HG02870 (cell line): ENCODE measurements at regions not wholly inside any gene's neighbourhood (a gene's known extent, or its start where the extent isn't known, plus 50 kb on each side); places are given as distances from the start of the nearest gene placed in this dataset.
"Not testable (repeated sequence)": the region's sequence is repeated elsewhere in the genome, so short reads cannot be mapped to it uniquely, and the experiment has no call there.

Source experiments
- ATAC-seq: cut with Tn5 transposase; IDR thresholded peaks from one replicate; pipeline ENCODE4 v1.9.1; 2021; ENCODE audit warnings: mild to moderate bottlenecking, moderate library complexity; ENCODE audit not compliant: unreplicated experiment

DNA sequence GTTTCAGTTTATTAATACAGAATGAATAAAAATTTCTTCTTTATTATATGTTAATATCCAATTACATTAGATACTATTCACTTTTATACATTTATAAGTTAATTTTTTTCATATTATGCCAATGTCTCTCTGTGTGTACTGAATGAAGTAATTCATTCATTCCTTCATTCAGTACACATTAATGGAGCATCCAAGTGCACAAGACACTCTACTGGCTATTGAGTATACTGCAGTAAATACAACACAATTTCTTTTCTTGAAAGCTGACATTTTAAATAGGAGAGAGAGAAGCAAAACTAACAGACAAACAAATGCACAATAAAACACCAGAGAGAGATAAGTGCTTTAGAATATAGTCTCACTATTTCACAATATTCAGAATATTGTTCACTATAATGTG is 1038.3 kb upstream of the SPRY2 start:
- no peak for ATAC-seq

DNA sequence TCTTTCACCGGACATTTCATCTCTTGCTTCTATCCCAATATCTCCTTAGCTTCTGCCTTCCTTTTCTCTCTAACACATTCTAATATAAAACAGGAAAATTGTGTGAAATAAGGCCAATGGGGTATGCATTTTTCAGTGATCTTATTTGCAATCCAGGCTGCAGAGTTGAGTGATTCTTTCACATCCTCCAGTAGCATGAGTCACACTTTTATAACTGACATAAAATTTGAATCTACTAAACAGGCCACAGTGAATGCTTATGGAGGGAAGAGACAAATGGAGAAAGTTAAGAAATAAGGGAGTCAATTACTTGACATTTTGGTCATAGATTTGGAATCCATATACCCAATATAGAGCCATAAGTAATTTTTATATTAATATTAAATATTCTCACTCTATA is 1037.0 kb upstream of the SPRY2 start:
- ATAC-seq: no peak

GRCh38 chr13:81375709-81376108 is 1034.8 kb upstream of the SPRY2 start:
- ATAC-seq: no peak

DNA sequence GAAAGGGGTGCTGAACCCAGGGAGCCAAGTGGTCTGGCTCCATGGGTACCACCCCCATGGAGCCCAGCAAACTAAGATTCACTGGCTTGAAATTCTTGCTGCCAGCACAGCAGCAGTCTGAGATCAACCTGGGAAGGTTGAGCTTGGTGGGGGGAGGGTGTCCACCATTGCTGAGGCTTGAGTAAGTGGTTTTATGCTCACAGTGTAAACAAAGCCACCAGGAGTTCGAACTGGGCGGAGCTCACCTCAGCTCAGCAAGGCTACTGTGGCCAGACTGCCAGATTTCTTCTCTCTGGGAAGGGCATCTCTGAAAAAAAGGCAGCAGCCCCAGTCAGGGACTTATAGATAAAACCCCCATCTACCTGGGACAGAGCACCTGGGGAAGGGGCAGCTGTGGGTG is 1021.8 kb upstream of the SPRY2 start:
- not testable (repeated sequence) for ATAC-seq

DNA sequence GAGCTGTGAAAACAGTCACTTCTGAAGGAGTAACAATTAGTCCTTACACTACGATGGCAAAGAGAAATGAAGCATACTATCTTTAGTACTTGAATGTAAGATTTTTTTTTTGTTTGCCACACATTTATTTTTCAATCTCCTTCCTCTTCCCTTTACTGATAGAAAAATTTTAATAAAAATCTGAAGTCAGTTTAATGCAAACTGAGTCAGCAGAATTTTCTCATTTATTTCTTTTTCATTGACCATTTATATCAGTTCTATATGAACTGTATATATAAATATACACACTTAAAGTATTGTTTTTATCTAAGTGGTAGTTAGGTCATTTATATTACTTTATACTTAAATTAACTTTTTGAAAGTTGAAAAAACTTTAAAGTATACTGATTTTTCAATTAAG is 1009.1 kb upstream of the SPRY2 start:
- no peak for ATAC-seq

- not testable (repeated sequence) for ATAC-seq
Measured at GRCh38 chr13:81340118-81341069, 999.5 kb upstream of the SPRY2 start.

- ATAC-seq: not testable (repeated sequence)
Measured at GRCh38 chr13:81339666-81340065, 998.7 kb upstream of the SPRY2 start.

- no peak for ATAC-seq
Measured at GRCh38 chr13:81334481-81334880, 993.6 kb upstream of the SPRY2 start.

GRCh38 chr13:81326913-81327312 is 986.0 kb upstream of the SPRY2 start:
- ATAC-seq: no peak

DNA sequence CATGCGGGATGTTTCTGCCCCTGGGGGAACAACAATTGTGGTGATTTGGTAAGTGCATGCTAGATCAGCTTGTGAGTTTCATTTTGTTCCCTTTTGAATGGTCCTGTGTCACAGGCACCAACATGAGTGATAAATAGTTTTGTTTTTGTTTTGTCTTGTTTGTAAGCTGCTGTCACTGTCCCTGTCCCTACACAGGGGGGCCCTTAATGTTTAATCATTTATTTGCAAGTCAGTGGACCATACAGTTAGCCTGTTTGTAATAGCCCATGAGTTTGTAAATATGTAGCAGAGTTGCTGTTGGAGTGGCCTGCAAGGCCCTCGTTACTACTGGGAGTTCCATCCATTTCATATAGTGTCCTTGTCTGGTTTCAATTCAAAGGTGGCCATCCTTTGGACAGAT is 979.6 kb upstream of the SPRY2 start:
- ATAC-seq: no peak

DNA sequence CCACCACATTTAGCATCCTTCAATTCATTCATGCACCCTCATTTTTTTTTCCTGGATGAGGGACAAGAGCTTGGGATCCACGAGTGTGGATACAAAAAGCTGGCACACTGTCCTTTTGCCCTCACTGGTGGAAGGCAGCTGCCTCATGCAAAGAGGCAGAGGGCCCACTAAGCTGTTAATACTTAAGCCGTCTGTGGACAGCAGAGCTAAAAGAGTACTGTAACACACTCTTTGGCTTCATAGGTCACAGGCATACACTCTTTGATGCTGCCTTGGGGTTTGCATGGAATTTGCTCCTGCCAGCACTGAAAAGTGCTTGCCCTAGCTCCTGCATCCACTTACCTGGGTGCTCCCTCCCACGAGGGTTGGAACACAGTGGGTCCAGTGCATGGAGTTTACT is 978.4 kb upstream of the SPRY2 start:
- no peak for ATAC-seq

DNA sequence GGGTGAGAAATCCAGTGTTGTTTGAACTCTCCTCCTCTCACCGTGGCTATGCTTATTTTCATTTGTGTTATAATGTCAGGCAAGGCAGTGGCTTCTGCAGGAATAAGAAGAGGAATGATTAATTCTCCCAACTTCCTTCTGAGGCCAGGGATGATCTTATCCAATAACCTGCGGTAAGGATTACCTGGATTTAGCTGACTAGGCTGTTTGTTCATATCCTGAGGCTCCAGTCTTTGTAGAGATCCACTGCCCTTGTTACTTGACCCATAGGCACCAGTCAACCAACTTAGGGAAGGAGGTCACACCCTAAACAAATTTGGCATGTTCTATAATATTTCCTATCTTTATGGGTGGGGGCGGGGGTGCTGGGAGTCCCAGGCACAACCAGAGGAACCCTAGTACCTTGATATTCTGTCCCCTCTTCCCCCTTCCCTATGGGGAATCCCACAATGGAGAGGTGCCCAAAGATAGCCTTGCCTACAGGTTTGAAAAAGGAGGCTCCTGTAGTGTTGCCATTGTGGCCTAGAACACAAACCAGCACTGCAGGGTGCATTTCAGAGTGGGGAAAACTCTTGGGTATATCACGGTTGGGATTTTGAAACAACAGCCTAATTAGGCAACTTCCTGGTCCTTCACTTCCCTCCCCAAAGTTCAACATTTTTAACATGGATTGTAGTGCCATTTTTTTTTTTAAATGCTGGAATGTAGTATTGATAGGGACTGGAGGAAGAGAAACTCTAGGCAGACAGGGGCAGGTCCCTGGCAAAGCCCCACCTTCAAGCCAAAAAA is 977.5 kb upstream of the SPRY2 start:
- no peak for ATAC-seq

GRCh38 chr13:81314461-81314860 is 973.5 kb upstream of the SPRY2 start:
- no peak for ATAC-seq

- ATAC-seq: no peak
Measured at GRCh38 chr13:81305928-81306327, 965.0 kb upstream of the SPRY2 start.

GRCh38 chr13:81304121-81304659 is 963.3 kb upstream of the SPRY2 start:
- no peak for ATAC-seq

- no peak for ATAC-seq
Measured at GRCh38 chr13:81302677-81303076, 961.8 kb upstream of the SPRY2 start.

DNA sequence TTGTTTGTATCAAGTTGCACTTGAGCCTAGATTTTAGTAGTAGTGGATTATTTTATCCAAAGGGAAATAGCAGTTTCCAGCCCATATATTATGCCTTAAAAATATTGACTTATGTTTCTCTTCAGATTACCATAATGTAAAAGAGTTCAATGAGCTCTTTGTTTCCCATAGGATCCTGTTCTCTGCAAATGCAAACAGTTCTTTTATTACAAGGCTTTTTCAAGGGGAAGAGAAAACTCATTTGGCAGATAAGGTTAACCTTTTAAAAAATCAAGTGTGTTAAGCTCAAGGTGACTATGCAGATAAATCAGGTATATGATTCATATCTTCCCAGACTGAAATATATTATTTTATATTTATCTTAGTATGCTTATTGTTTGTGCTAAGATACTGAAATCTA is 961.2 kb upstream of the SPRY2 start:
- ATAC-seq: no peak

DNA sequence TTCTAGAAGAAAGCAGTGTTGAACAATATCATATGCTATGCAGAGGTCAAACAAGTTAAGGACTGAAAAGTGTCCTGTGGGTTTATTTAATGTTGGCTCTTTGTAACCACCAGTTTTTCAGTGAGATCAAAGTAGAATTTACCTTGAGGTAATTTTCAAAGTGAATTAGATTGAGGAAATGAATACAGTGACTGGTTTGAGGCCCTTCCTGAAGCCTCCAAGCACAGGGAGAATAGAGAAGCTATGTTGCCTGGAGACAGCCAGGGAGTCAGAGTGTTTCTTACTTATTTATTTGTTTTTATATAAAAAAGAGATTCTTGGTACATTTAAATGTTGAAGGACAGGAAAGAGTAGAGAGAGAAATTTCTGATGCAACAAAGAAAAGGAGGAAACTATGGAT is 954.3 kb upstream of the SPRY2 start:
- ATAC-seq: no peak

DNA sequence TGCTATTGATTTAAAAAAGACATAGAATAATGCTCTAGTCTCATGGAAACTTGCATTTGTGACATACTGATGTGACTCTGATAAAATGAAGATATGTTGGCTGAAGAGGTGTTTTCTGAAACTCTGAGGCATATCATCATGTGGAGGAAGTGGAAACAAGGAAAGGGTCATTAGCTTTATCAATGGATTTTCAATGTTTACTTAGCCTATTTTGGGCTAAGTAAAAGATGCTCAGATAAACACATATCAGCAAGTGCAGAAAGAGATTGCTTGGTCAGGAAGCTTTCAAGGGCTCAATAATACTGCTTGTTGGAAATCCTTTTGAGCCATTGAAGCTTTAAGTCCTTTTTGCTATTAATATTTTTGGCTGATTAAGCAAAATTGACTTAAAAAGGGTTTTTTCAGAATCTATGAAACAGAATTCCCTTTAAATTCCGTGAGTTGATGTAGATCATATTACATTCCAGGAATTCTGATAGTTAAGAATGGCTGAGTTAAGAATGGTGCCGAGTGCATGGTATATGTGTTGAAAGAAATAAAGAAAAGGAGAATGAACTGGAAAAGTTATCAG is 952.8 kb upstream of the SPRY2 start:
- no peak for ATAC-seq

DNA sequence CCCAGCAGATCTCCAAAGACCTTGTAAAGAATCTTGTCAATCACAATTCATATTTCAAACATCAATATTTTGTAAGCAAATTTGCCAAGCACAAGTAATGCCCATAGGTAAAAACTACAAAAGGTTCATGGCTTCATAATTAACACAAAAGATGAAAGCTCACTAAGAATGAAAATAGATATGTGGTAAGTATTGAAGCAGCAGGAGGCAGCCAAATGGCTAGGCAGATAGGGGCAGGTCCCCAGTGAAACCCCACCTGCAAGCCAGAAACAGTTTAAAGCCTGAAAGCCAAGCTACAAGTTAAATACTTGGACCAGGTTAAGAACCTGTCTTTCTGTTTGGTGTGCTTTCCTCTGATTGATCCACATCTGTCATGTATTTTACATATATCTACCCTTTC is 942.6 kb upstream of the SPRY2 start:
- ATAC-seq: no peak

DNA sequence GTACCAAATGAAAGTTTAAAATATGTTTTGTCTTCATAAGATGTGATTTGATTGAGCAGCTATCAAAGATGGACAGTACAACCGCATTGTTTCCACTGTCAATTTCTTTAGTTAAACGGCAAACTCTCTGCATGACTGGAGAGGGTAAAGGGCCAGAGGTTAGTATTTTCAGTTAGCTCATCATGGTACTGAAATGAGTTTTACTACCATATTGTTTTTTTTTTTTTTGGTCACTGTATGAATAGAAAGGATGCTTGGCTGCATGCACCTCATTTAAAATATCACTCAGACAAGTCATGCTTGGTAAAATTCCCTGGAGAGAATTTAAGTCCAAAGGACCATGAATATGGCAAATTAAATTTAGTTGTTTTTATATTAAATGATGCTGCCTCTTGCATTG is 942.1 kb upstream of the SPRY2 start:
- no peak for ATAC-seq
